Natural killer cell (primary cell): ENCODE measurements at regions not wholly inside any gene's neighbourhood (a gene's known extent, or its start where the extent isn't known, plus 50 kb on each side); places are given as distances from the start of the nearest gene placed in this dataset.

Experiments
- ATAC-seq, 3 donors: fragments of 150-1000 bp in 2 of 3; fragments of 200-7000 bp in 1 of 3; cut with Tn5 transposase; 1 replicate in 1 of 3; 2 replicates in 2 of 3; pipeline ENCODE4 v1.10.0; 2021; ENCODE audit warnings: mild to moderate bottlenecking in 2 of 3, moderate library complexity in 2 of 3
- DNase-seq, 2 donors: peaks; one replicate each; pipeline versions ENCODE4 v3.0.0 to v3.0.0-alpha.2; 2013 to 2021; ENCODE audit warnings: mixed read lengths in 1 of 2
- H3K27ac ChIP-seq: one replicate; pipeline ENCODE4 v1.5.1; 2013; ENCODE audit warnings: mild to moderate bottlenecking, low read length
- H3K27me3 ChIP-seq: one replicate; pipeline ENCODE4 v1.6.1; 2013; ENCODE audit warnings: low read length; ENCODE audit not compliant: control insufficient read depth, insufficient read depth
- H3K36me3 ChIP-seq: one replicate; pipeline ENCODE4 v1.6.1; 2013; ENCODE audit warnings: low read length; ENCODE audit not compliant: control insufficient read depth, insufficient read depth
- H3K4me1 ChIP-seq: one replicate; pipeline ENCODE4 v1.6.1; 2013; ENCODE audit warnings: low read length; ENCODE audit not compliant: control insufficient read depth, insufficient read depth
- H3K4me3 ChIP-seq: one replicate; pipeline ENCODE4 v1.5.1; 2013; ENCODE audit warnings: low read length
- H3K9me3 ChIP-seq: one replicate; pipeline ENCODE4 v1.6.1; 2013; ENCODE audit warnings: low read length; ENCODE audit not compliant: control insufficient read depth, insufficient read depth
- H3K27ac Mint-ChIP-seq, 2 donors: one replicate each; pipeline ENCODE4 v1.8.0; 2022; ENCODE audit warnings: mild to moderate bottlenecking in 2 of 2, mixed read lengths in 2 of 2, moderate library complexity in 1 of 2
- H3K27me3 Mint-ChIP-seq, 2 donors: one replicate each; pipeline ENCODE4 v1.8.0; 2022; ENCODE audit warnings: low read depth in 2 of 2, mixed read lengths in 2 of 2
- H3K36me3 Mint-ChIP-seq: one replicate; pipeline ENCODE4 v1.8.0; 2022; ENCODE audit warnings: mixed read lengths
- H3K4me1 Mint-ChIP-seq, 2 donors: one replicate each; pipeline ENCODE4 v1.8.0; 2022; ENCODE audit warnings: mixed read lengths in 2 of 2
- H3K4me3 Mint-ChIP-seq: one replicate; pipeline ENCODE4 v1.8.0; 2022; ENCODE audit warnings: mild to moderate bottlenecking, moderate library complexity, mixed read lengths
- H3K9me3 Mint-ChIP-seq, 2 donors: one replicate each; pipeline ENCODE4 v1.8.0; 2022; ENCODE audit warnings: mixed read lengths in 2 of 2
- CTCF ChIP-seq: fragments of 200-600 bp; IDR thresholded peaks from one replicate; pipeline ENCODE4 v1.8.0; 2022; ENCODE audit warnings: antibody characterized with exemption
- WGBS: methylation state at CpG from one replicate; pipeline ENCODE4 v1.1.7; 2013; ENCODE audit warnings: missing lambda C conversion rate; ENCODE audit not compliant: insufficient coverage; 5-methylcytosine and 5-hydroxymethylcytosine counted together
- intact Hi-C: fragments of 100-400 bp; cut with micrococcal nuclease; formaldehyde crosslinking; loops from one replicate; pipeline ENCODE4 v1.14.2; 2022

GRCh38 chr3:102299125-102299877 lies 135.5 kb upstream of the ZPLD1 start:
- Mint-ChIP-seq H3K4me1 (no peaks in the 10 kb centered on the region), H3K27ac (no peak overlapping the region), H3K27me3 (no peaks in the 10 kb centered on the region), H3K9me3 (peaks cover 0 to 4% of the 10 kb centered on the region in 2 donors), H3K4me3 (no peak overlapping the region), H3K36me3 (no peaks in the 10 kb centered on the region)
- intact Hi-C loops, result no loop called here
- Histone ChIP-seq H3K36me3 (no peaks in the 10 kb centered on the region), H3K27ac (no peak overlapping the region), H3K4me3 (no peak overlapping the region), H3K27me3 (peaks cover 2% of the 10 kb centered on the region), H3K9me3 (no peaks in the 10 kb centered on the region), H3K4me1 (no peaks in the 10 kb centered on the region)
- 73% methylated on average over 3 of the region's 3 CpGs for WGBS
- DNase-seq (no peak), ATAC-seq (no peak)
- TF ChIP-seq CTCF, result no peak

- Mint-ChIP-seq H3K4me3 (no peak overlapping the region), H3K27me3 (no peaks in the 10 kb centered on the region), H3K9me3 (peaks cover 0 to 2% of the 10 kb centered on the region in 2 donors), H3K27ac (no peak overlapping the region), H3K4me1 (no peaks in the 10 kb centered on the region), H3K36me3 (no peaks in the 10 kb centered on the region)
- no peaks in the 10 kb centered on the region for H3K4me1 ChIP-seq
- DNase-seq (no peak), ATAC-seq (no peak)
- H3K27me3 ChIP-seq, result no peaks in the 10 kb centered on the region
- intact Hi-C loops, result no loop called here
- no peak overlapping the region for H3K27ac ChIP-seq
- H3K9me3 ChIP-seq, result no peaks in the 10 kb centered on the region
- no peaks in the 10 kb centered on the region for H3K36me3 ChIP-seq
- no peak for TF ChIP-seq CTCF
- H3K4me3 ChIP-seq, result no peak overlapping the region
- 87% methylated on average over 3 of the region's 4 CpGs for WGBS
Observed at GRCh38 chr3:102301155-102301880, 133.5 kb upstream of the ZPLD1 start.

- no peak overlapping the region for H3K27ac Mint-ChIP-seq
- intact Hi-C loops, result no loop called here
- no peak for ATAC-seq
Observed at GRCh38 chr3:102302020-102302419, 132.8 kb upstream of the ZPLD1 start.

More at GRCh38 chr3:102302020-102302419, 132.8 kb upstream of the ZPLD1 start:
- no peaks in the 10 kb centered on the region for H3K4me1 Mint-ChIP-seq
- no peaks in the 10 kb centered on the region for H3K9me3 ChIP-seq
- H3K27me3 ChIP-seq, result no peaks in the 10 kb centered on the region
- TF ChIP-seq CTCF, result no peak
- H3K4me3 ChIP-seq, result no peak overlapping the region
- peaks cover 0 to 2% of the 10 kb centered on the region in 2 donors for H3K9me3 Mint-ChIP-seq
- DNase-seq, result no peak
- no peaks in the 10 kb centered on the region for H3K36me3 ChIP-seq
- H3K27ac ChIP-seq, result no peak overlapping the region
- no peaks in the 10 kb centered on the region for H3K36me3 Mint-ChIP-seq
- H3K4me3 Mint-ChIP-seq, result no peak overlapping the region
- 78% methylated on average over 1 of the region's 2 CpGs for WGBS
- no peaks in the 10 kb centered on the region for H3K27me3 Mint-ChIP-seq
- H3K4me1 ChIP-seq, result no peaks in the 10 kb centered on the region
